Fibroblast of skin of right biceps (primary cell): ENCODE measurements at regions not wholly inside any gene's neighbourhood (a gene's known extent, or its start where the extent isn't known, plus 50 kb on each side); places are given as distances from the start of the nearest gene placed in this dataset.

Experiments used
- DNase-seq: peaks from one replicate; pipeline ENCODE4 v3.0.0-alpha.2; 2013

DNA sequence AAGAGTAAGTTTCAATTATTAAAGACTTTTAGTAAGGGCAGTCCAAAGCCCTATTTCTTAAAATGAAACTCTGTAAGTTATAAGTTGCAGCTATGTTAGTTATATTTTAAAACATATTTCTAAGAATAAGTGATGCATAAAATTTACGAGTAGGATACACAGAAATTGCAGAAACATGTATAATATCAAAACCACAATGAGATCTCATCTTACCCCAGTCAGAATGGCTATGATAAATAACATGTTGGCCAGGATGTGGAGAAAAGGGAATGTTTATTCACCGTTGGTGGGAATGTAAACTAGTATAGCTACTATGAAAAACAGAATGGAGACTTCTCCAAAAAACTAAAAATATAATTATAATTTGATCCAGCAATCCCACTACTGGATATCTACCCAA lies 201.2 kb downstream of the CBLN2 start:
- DNase-seq = peak; percentile 67

DNA sequence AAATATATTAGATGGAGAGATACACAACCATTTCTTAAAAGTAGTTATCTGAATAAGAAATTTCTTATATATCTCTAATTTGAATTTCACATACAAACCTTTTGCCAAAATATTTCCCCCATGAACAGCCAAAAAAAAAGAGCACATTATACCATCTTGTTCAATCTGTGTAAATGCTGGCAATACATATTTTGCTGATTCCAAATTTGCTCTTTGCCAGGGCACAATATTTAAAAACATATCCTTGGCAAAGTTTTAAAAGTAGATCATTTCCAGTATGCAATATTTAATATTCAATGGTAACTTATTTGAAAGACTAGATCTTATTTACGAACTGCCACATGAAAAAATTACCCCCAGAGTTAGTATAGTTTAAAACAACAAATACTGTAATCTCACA lies 204.2 kb downstream of the CBLN2 start:
- no peak for DNase-seq

DNA sequence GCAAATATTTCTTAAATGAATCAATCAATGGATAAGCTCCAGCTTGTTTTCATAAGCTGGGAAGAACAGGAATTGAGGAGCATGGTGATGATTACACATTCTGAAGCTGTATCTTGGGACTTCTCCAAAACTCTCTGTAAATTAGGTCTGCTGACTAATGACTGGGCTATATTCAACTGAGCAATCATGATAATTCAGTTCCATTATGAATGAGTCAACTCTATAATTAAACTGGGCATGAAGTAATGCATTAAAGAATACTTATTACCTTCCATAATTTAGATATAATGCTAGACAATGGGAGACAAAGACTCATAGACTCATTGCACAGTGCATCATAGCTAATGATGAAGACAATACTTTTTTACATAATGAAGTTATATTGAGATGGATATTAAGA lies 207.4 kb downstream of the CBLN2 start:
- DNase-seq = peak; percentile 38

DNA sequence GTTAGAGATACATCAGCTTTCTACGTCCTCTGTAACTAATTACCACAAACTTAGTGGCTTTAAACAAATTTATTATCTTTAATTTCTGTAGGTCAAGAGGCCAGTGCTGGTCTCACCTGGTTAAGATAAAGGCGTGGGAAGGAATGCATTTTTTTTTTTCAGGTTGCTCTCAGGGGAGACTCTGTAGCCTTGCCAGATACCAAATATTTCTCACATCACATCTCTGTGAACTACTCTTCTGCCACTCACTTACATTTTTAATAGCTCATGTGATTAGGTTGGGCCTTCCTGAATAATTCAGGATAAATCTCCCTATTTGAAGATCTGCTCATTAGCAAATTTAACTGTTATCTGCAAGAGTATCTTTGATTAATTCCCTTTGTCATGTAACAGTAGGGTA lies 214.6 kb downstream of the CBLN2 start:
- no peak for DNase-seq

DNA sequence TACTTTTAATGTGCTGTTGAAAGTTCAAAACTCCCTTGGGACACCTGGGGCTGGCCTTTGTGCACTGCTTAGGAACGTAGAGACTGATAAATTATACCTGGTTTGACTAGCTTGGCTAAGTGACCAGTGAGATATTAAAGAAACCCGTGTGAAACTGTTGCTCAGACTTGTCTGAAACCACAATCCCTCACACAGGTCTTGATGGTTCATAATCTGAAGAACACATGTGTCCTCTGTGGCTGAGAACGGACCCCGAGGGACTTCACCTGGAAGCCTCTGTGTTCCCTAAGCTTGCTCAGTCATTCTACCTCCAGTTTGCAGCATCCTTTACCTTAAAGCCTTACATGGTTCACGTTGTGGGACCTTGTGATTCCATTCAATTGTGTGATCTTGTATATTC lies 218.8 kb downstream of the CBLN2 start:
- DNase-seq = no peak

DNA sequence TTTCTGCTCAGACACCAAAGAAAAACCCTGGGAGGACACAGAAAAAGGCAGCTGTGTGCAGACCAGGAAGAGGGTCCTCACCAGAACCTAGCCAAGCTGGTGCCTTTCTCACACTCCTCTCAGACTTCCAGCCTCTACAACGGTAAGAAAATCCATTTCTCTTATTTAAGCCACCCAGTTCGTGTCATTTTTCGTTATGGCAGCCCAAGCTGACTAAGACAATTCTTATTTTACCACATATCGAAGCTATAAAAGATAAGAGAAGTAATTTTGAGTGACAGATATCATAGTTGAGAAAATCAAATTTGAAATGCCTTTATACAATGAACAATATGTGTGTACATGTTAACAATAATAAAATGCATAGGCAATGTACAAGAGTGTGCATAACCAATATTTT lies 219.5 kb downstream of the CBLN2 start:
- DNase-seq = no peak

DNA sequence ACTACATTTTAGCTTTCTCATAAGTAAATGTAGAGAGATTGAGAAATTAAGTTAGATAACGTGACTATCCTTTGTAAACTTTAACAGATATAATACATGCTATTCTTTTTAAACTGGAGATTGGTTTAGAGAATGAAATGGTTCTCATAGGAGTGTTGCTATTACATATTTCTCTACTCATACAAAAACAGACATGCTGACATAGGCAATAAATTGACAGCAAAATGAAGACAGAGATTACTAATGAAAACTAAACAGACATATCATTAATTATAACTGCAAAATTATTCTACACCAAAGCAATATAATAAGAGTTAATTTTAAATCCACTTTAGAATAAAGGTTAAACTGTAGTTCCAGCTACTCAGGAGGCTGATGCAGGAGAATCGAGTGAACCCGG lies 227.6 kb downstream of the CBLN2 start:
- DNase-seq = no peak

DNA sequence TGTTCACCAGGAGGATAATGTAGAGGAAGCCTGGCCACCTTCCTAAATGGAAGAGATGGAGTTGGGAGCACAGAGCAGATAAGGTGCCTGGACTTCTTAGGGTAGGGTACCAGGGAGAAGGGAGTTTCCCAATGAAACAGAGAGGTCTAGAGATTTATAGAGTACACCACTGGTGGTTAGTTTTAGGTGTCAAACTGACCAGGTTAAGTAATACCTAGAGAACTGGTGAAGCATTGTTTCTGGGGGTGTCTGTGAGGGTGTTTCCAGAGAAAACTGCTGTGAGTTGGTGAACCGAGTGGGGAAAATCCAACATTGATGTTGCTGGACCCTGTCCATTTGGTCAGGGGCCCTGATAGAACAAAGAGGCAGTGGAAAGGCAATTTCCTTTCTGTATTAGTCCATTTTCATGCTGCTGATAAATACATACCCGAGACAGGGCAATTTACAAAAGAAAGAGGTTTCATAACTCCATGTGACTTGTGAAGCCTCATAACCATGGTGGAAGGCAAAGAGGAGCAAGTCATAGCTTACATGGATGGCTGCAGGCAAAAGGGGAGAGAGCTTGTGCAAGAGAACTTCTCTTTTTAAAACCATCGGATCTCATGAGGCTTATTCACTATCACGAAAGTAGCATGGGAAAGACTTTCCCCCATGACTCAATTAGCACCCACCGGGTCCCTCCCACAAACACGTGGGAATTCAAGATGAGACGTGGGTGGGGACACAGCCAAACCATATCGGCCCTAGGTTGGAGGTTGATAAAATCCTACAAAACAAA lies 260.8 kb downstream of the CBLN2 start:
- DNase-seq = no peak

DNA sequence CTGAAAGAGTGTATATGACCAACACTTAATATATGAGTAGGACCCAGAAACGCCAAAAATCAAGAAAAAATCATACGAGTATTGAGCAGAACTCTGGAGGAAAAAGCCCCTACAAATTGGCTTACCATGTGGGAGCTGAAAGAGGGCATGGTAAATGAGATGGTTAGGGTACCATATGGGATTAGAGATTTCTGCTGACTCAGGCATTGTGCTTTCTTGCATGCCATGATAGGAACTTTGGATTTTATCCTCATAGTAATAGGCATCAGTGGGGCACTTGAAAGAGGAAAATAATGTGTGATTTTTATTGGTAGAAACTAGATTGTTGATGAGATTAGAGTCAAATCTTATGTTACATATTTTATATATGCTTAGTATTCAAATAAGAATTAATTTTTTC lies 271.1 kb downstream of the CBLN2 start:
- no peak for DNase-seq

DNA sequence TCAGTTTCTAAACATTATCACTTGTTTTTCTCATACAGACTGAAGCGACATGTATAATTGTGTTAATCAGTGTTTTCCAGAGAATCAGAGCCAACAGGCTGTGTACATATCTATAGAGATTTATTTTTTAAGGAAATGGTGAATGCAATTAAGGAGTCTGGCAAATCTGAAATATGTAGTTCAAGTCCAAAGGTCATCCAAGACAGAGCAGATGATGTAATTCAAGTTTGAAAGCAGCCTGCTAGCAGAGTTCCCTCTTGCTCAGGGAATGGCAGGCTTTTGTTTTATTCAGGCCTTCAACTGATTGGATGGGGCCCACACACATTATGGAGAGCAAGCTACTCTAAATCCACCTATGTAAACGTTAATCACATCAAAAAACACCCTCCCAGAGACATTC lies 282.6 kb downstream of the CBLN2 start:
- no peak for DNase-seq

DNA sequence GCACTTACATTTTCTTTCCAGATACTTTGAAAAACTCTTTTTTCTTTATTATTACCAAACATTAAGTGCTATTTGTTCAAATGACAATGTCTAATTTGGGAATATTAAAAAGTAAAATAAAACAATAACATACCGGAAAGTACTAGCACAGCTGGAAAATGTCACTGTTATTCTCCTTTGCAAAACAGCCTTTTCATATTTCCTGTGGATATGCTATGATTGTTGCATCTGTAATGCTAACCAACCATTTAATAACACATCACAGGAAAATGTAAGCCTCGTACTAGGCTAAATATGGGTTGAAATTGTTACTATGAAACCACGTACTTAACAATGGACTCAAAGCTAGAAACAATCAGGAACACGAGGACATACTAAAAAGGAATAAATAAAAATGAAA lies 298.1 kb downstream of the CBLN2 start:
- DNase-seq = no peak

DNA sequence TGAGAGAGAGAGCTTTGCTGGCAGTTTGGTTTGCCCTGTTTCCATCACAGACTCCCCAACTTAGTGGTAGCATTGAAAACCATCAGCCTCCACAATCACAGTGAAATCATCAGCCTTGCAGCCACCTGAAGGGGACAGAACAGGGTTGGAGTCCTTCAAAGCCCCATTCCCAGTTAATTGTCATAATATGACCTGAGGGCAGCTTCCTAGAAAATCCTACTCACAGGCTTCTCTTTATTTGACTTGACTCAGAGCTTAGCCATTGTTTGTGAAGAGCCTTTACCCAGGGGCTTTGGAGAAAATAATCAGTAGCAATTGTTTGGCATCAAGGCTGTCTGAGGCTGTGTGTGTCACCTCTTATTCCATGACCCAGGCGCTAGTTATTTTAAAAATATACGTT lies 308.7 kb downstream of the CBLN2 start:
- no peak for DNase-seq

DNA sequence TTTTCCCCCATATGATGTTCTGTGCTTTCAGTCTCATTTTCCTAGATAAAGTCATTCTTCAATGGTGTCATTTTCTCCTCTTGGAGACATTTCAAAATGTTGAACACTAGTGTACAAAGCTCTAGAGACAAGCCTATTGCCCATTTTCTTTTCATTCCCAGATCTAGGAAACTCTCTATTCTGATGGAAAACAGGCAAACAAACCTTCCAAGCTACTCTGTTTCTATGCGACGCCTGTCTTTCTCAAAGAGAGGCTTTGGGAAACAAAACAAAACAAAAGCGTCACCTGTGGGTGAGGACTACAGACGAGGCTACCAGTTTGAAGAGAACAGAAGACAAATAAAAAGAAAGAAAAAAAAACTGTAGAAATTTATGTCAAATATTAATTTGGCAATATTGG lies 311.0 kb downstream of the CBLN2 start:
- no peak for DNase-seq

DNA sequence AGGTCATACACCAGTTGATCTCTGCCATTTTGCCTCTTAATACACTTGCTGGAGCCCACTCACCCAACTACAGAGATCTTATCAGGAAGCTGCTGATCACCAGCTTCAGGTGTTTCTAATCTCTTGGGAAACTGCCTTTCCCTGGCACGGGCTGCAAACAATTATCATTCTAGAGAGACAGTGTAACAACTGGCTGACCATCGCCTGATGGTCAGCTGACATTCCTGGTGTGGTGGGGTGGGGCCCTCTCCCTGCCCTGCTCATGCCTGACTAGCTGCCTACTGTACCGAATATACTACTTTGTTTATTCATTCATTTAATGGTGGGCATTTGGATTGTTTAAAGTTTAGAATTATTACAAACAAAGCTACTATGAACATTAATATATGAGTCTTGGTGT lies 311.5 kb downstream of the CBLN2 start:
- no peak for DNase-seq

DNA sequence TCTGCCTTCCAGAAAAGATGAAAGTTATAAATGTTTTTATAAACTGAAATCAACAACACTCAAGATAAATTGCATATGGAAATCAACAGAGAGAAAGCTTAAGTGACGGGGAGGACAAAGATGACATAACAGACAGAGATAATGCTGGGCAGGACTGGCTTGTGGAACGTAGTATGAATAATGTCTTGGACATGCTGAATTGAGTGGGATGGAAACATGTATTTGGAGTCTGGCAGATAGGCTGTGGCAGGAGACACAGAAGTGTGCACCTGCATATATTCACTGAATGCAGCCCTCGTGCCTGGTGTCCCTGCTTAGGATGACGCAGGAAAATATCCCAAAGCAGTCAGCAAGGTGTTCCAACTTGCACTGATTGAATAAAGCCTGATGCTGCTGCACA lies 318.2 kb downstream of the CBLN2 start:
- no peak for DNase-seq

DNA sequence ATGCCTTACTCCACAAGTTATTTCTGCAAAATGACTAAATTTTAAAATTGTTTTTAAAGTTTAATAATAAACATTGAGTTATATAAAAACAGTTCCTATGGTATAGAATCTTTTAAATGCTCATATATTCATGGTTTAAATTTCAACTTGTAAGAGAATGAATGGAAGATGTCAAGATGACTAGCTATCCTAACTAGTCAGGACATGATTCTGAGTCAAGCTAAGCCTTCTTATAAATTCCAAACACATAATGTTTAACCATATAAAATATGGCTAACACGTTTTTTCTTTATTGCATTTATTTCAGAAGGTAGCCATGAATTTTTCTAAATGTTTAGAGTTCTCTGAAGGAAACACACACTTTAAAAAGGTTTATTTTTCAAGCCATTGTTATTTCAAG lies 320.4 kb downstream of the CBLN2 start:
- no peak for DNase-seq

DNA sequence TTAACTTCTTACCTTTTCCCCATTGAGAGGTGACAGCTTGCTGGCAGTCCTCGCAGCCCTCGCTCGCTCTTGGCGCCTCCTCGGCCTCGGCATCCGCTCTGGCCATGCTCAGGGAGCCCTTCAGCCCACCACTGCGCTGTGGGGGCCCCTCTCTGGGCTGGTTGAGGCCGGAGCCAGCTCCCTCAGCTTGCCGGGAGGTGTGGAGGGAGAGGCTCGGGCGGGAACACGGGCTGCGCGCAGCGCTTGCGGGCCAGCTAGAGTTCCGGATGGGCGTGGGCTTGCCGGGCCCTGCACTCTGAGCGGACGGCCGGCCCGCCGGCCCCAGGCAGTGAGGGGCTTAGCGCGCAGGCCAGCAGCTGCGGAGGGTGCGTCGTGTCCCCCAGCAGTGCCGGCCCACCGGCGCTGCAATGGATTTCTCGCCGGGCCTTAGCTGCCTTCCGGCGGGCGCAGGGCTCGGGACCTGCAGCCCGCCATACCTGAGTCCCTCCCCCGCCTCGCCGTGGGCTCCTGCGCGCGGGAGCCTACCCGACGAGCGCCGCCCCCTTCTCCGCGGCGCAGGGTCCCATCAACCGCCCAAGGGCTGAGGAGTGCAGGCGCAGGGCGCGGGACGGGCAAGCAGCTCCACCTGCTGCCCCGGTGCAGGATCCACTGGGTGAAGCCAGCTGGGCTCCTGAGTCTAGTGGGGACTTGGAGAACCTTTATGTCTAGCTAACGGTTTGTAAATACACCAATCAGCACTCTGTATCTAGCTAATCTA lies 335.0 kb downstream of the CBLN2 start:
- no peak for DNase-seq

DNA sequence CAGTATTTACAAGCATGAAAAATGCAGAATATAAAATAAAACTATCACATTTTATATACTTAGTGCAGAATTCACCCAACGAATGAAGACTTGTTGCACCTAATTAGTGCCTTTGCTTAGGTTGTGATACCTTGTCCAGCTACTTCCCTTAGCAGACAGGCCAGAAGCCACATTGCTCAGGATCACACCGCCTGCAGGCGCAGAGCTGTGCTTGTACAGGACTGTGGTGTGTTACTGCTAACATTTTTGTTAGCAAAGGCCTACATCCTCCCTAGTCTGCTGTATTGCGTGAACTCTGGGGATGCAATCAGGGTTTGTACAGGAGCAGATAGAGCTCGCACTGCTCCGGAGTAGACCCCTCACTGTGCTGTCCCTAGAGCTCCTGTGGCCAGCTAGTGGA lies 336.9 kb downstream of the CBLN2 start:
- DNase-seq = no peak

DNA sequence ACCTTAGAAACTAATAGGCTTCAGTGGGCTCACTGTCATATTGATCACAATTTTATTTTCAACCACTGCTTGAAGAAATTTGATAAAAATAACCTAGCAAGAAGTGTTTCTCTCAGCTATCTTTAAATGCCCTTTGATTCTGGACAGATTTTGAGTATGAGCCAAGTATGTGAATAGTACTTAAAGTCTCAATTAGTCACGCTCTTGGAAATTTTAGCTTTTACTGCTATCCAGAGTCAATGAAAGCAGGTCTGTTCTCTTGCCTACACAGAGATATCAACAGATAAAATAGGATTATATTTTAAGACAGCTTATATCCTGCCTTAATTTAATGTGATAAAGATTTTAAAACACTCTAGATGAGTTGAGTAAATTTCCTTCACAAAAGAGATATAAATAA lies 337.3 kb downstream of the CBLN2 start:
- no peak for DNase-seq

DNA sequence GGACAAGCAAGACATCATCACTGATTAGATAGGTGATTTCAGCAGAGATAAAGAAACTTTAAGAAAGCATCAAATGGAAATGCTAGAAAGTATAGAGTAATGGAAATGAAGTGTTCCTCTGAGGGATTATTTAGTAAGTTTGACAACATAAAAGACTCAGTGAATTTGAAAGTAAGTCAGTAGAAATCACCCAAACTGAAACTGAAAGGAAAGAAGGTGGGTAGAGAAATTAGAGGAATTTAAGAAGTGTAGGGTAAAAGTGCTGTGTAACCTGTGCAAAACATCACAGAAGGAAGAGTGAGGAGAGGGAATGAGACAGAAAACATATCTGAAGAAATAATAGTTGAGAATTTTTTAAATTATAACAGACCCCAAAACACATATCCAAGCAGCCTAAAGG lies 343.1 kb downstream of the CBLN2 start:
- no peak for DNase-seq

DNA sequence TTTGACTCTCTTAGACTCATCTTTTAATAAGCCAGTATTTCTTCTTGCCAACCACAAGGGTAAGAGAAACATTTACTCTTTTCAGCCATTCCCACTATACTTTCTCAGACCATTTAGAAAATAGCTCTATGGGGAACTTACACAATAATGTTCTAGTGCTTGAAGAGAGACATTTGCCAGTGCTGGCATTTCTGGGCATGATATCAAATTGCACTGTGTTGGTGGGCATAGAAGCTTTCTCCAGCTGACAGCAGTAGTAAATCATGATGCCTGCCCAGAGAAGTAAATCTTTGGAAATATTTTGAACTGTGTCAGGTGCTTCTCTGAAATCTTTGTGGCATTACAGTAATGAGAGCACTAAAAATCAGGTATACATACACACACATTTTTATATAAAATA lies 346.6 kb downstream of the CBLN2 start:
- DNase-seq = no peak

DNA sequence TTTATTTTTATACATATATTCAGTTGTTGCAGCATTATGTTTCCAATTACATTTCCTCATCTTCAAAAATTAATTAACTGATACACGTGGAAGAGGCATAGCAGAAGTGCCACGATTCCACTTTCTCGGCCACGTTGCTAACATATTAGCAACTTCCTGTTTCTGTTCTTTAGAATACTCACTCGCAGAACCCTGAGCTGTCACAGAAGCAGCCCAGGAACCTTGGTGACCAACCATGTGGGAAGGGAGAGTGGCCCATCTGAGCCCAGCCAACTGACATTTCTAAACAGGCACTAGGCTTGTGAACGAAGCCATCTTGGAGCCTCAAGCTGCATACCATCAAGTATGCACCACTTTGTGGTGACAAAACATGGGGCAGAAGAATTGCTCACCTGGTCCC lies 350.1 kb downstream of the CBLN2 start:
- no peak for DNase-seq

DNA sequence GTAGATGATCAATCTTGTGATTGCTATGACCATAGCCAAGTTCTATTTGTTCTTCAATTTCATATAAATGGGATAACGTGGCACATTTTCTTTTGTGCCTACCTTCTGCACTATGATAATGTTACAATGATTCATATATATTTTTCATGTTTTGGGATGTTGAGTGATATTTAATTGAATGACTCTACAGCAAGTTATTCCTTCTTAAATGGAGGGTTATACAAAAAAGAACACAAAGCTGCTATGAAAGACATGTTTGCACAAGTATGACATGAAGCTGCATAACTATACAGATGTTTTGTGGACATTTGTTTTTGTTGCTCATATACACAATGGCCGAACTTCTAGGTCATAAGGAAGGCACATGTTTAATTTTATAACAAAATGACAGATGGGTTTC lies 356.2 kb downstream of the CBLN2 start:
- no peak for DNase-seq

DNA sequence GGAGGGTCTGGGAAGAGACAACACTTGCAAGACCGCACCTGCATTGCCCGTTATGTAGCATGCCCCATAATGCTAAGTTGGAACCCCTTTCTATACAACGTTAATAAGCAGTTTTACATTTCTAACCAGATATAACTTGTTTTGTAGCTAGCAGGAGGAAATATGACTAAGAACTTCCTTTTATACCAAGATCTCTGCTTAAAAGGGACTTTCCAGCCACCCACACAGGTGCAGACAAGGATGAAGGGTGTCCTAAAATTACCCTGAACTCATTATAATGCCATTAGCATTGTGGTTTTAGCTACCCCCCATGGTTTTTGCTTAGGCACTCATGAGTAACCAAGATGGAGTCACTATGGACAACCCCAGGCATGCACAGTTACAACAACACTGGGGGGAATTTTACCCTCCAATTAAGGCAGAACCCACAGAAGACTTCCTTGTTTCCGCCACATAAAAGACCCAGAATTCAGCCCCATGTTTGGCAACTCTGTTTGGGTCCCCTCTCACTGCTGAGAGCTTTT lies 362.8 kb downstream of the CBLN2 start:
- no peak for DNase-seq

DNA sequence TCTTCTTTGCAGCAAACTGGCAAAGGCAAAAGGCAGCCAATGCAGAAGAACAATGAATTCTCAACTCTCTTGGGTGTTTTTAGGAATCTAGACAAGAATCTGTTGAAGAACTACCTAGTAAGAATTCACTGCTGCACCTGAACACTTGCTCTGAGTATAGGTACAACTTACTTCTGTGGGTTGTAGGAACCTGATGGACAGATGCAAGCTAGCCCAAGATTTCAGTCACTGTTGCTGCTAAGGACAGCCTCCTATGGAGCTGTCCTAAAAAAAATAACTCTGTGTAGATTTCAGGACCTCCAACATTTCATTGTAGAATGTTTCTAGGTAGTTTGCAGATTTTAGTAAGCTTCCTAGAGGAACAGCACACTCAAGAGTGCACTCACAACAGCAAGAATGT lies 363.5 kb downstream of the CBLN2 start:
- no peak for DNase-seq
